Liver (tissue), 8 donors: ENCODE measurements at regions not wholly inside any gene's neighbourhood (a gene's known extent, or its start where the extent isn't known, plus 50 kb on each side); places are given as distances from the start of the nearest gene placed in this dataset.

Experiments used
- DNase-seq: peaks from one replicate; pipeline ENCODE4 v3.0.0-alpha.2; 2017; ENCODE audit warnings: low spot score
- H3K27ac ChIP-seq, 2 donors: one replicate each; pipeline ENCODE4 v1.7.0; 2013; ENCODE audit warnings: inconsistent platforms in 2 of 2, low read length in 2 of 2, control low read depth in 1 of 2, low read depth in 1 of 2, mild to moderate bottlenecking in 1 of 2
- H3K27me3 ChIP-seq, 4 donors: one replicate each; pipeline versions ENCODE4 v1.6.1 to v1.7.0; 2013; ENCODE audit warnings: low read length in 3 of 4, inconsistent platforms in 1 of 4, mild to moderate bottlenecking in 1 of 4, moderate library complexity in 1 of 4; ENCODE audit not compliant: control insufficient read depth in 4 of 4, insufficient read depth in 4 of 4
- H3K36me3 ChIP-seq, 4 donors: one replicate each; pipeline versions ENCODE4 v1.6.1 to v1.7.0; 2013; ENCODE audit warnings: low read length in 3 of 4, mild to moderate bottlenecking in 3 of 4, low read depth in 1 of 4, moderate library complexity in 1 of 4; ENCODE audit not compliant: control insufficient read depth in 4 of 4, insufficient read depth in 3 of 4
- H3K4me1 ChIP-seq, 4 donors: one replicate each; pipeline versions ENCODE4 v1.6.1 to v1.7.0; 2013; ENCODE audit warnings: low read length in 3 of 4, mild to moderate bottlenecking in 3 of 4, moderate library complexity in 1 of 4; ENCODE audit not compliant: control insufficient read depth in 4 of 4, insufficient read depth in 4 of 4
- H3K4me3 ChIP-seq, 3 donors: one replicate each; pipeline versions ENCODE4 v1.6.1 to v1.7.0; 2013; ENCODE audit warnings: low read length in 3 of 3, control low read depth in 1 of 3, low read depth in 1 of 3, mild to moderate bottlenecking in 1 of 3
- H3K9ac ChIP-seq, 2 donors: one replicate each; pipeline ENCODE4 v1.7.0; 2013; ENCODE audit warnings: low read length in 2 of 2, mild to moderate bottlenecking in 2 of 2, moderate library complexity in 2 of 2, control low read depth in 1 of 2, low read depth in 1 of 2
- H3K9me3 ChIP-seq, 4 donors: one replicate each; pipeline versions ENCODE4 v1.6.1 to v1.7.0; 2013; ENCODE audit warnings: low read length in 3 of 4; ENCODE audit not compliant: control insufficient read depth in 4 of 4
- ATF3 ChIP-seq: IDR thresholded peaks from 2 replicates; pipeline ENCODE4 v1.6.1; 2016; ENCODE audit warnings: antibody characterized with exemption
- CTCF ChIP-seq: fragments of 150-350 bp; IDR thresholded peaks from 2 replicates; pipeline ENCODE4 v1.5.1; 2017; ENCODE audit warnings: improper control_type of control experiment, low read depth, low read length; ENCODE audit not compliant: missing input control
- EGR1 ChIP-seq, 2 donors: IDR thresholded peaks; 2 replicates each; pipeline ENCODE4 v1.6.1; 2016 to 2018; ENCODE audit warnings: antibody characterized with exemption in 2 of 2, low read depth in 2 of 2
- FOXA1 ChIP-seq: IDR thresholded peaks from 2 replicates; pipeline ENCODE4 v1.6.1; 2016; ENCODE audit warnings: antibody characterized with exemption
- FOXA2 ChIP-seq: IDR thresholded peaks from 2 replicates; pipeline ENCODE4 v1.6.1; 2016; ENCODE audit warnings: antibody characterized with exemption
- GABPA ChIP-seq, 2 donors: IDR thresholded peaks in 1 of 2; conservative IDR thresholded peaks in 1 of 2; 2 replicates each; pipeline ENCODE4 v1.6.1; 2016; ENCODE audit warnings: antibody characterized with exemption in 2 of 2, mild to moderate bottlenecking in 1 of 2, moderate library complexity in 1 of 2
- HNF4A ChIP-seq, 2 donors: conservative IDR thresholded peaks; 2 replicates each; pipeline ENCODE4 v1.6.1; 2016; ENCODE audit warnings: antibody characterized with exemption in 2 of 2, mild to moderate bottlenecking in 2 of 2
- HNF4G ChIP-seq: IDR thresholded peaks from 2 replicates; pipeline ENCODE4 v1.6.1; 2016; ENCODE audit warnings: antibody characterized with exemption
- MAX ChIP-seq: IDR thresholded peaks from 2 replicates; pipeline ENCODE4 v1.6.1; 2016; ENCODE audit warnings: antibody characterized with exemption
- NR2F2 ChIP-seq: IDR thresholded peaks from 2 replicates; pipeline ENCODE4 v1.6.1; 2016; ENCODE audit warnings: antibody characterized with exemption
- RAD21 ChIP-seq, 2 donors: IDR thresholded peaks; 2 replicates each; pipeline ENCODE4 v1.6.1; 2016; ENCODE audit warnings: antibody characterized with exemption in 2 of 2, mild to moderate bottlenecking in 2 of 2
- REST ChIP-seq: IDR thresholded peaks from 2 replicates; pipeline ENCODE4 v1.6.1; 2016; ENCODE audit warnings: antibody characterized with exemption, mild to moderate bottlenecking
- SP1 ChIP-seq: IDR thresholded peaks from 2 replicates; pipeline ENCODE4 v1.6.1; 2018; ENCODE audit warnings: antibody characterized with exemption, mild to moderate bottlenecking
- TAF1 ChIP-seq: conservative IDR thresholded peaks from 2 replicates; pipeline ENCODE4 v1.6.1; 2016; ENCODE audit warnings: antibody characterized with exemption, mild to moderate bottlenecking
- YY1 ChIP-seq: IDR thresholded peaks from 2 replicates; pipeline ENCODE4 v1.6.1; 2016; ENCODE audit warnings: antibody characterized with exemption, mild to moderate bottlenecking
- WGBS: extraction: QIAGEN DNeasy Blood & Tissue Kit; methylation state at CpG from one replicate; pipeline ENCODE4 v1.1.7; 2013; 5-methylcytosine and 5-hydroxymethylcytosine counted together
- donor health status: healthy.
- donor health status: healthy.
- donor health status: healthy.
- donor health status: healthy.
- donor health status: healthy.

- H3K9ac ChIP-seq = no peak overlapping the region
- no peaks in the 10 kb centered on the region for H3K36me3 ChIP-seq
- DNase-seq = no peak
- TF ChIP-seq ATF3 (no peak), RAD21 (IDR thresholded peaks at IDR 0.05) (no peak), TAF1 (no peak), HNF4G (no peak), NR2F2 (no peak), SP1 (no peak), REST (no peak), YY1 (no peak), FOXA2 (no peak), GABPA (IDR thresholded peaks at IDR 0.05 in 1 of 2, conservative IDR thresholded peaks at IDR 0.05 in 1 of 2) (no peak), CTCF (no peak), FOXA1 (no peak), EGR1 (IDR thresholded peaks at IDR 0.05; ENCODE audit: low read depth in 2 of 2) (no peak), HNF4A (conservative IDR thresholded peaks at IDR 0.05) (no peak)
- WGBS = 46% methylated on average over 1 of the region's 1 CpG
- H3K9me3 ChIP-seq = no peaks in the 10 kb centered on the region
- H3K27ac ChIP-seq = no peak overlapping the region
- H3K4me3 ChIP-seq = no peak overlapping the region
- H3K4me1 ChIP-seq = peaks cover 0 to 5% (median 3%) of the 10 kb centered on the region in 4 donors
- no peaks in the 10 kb centered on the region for H3K27me3 ChIP-seq
These were observed 177.1 kb downstream of the KCNRG start for GRCh38 chr13:50192272-50192813.

- WGBS = 71% methylated on average over 4 of the region's 4 CpGs
- no peak for DNase-seq
- H3K4me3 ChIP-seq = no peak overlapping the region
- no peaks in the 10 kb centered on the region for H3K36me3 ChIP-seq
- no peaks in the 10 kb centered on the region for H3K9me3 ChIP-seq
- no peaks in the 10 kb centered on the region for H3K27me3 ChIP-seq
- H3K27ac ChIP-seq = no peak overlapping the region
- H3K9ac ChIP-seq = no peak overlapping the region
- H3K4me1 ChIP-seq = peaks cover 0 to 3% (median 0%) of the 10 kb centered on the region in 4 donors
- TF ChIP-seq FOXA2 (no peak), FOXA1 (no peak), HNF4A (conservative IDR thresholded peaks at IDR 0.05) (no peak), REST (no peak), RAD21 (IDR thresholded peaks at IDR 0.05) (no peak), NR2F2 (no peak), MAX (no peak), GABPA (IDR thresholded peaks at IDR 0.05 in 1 of 2, conservative IDR thresholded peaks at IDR 0.05 in 1 of 2) (no peak), YY1 (no peak)
These were observed 179.8 kb downstream of the KCNRG start for GRCh38 chr13:50195045-50195444.
